GM23338 (cell line): ENCODE measurements at regions not wholly inside any gene's neighbourhood (a gene's known extent, or its start where the extent isn't known, plus 50 kb on each side); places are given as distances from the start of the nearest gene placed in this dataset.
A peak's percentile ranks its signal among the peaks of the same experiment; 100 is the strongest.

Experiments used
- ATAC-seq: fragments of 200-7000 bp; cut with Tn5 transposase; 3 replicates; pipeline ENCODE4 v1.9.1; 2020
- DNase-seq: peaks from one replicate; pipeline ENCODE4 v3.0.0-alpha.2; 2015; ENCODE audit warnings: low spot score
- H2AFZ ChIP-seq: fragments of 200-600 bp; sonication (generic); 2 replicates; pipeline ENCODE4 v1.8.0; 2016; ENCODE audit warnings: antibody characterized with exemption, mild to moderate bottlenecking, moderate library complexity
- H3F3A ChIP-seq: fragments of 200-600 bp; sonication (generic); replicated peaks from 2 replicates; pipeline ENCODE4 v1.8.0; 2017; ENCODE audit warnings: antibody characterized with exemption, mixed run types, low read depth
- H3K27ac ChIP-seq: fragments of 200-600 bp; sonication (generic); 2 replicates; pipeline ENCODE4 v1.6.1; 2016; ENCODE audit warnings: low read depth
- H3K27me3 ChIP-seq: fragments of 200-600 bp; sonication (generic); 2 replicates; pipeline ENCODE4 v1.8.0; 2016; ENCODE audit warnings: mild to moderate bottlenecking, mixed run types, moderate library complexity; ENCODE audit not compliant: insufficient read depth
- H3K36me3 ChIP-seq: fragments of 200-600 bp; sonication (generic); 2 replicates; pipeline ENCODE4 v1.8.0; 2016; ENCODE audit warnings: mild to moderate bottlenecking; ENCODE audit not compliant: insufficient read depth
- H3K4me1 ChIP-seq: fragments of 200-600 bp; sonication (generic); 2 replicates; pipeline ENCODE4 v1.8.0; 2016; ENCODE audit warnings: mild to moderate bottlenecking, moderate library complexity; ENCODE audit not compliant: insufficient read depth
- H3K4me2 ChIP-seq: fragments of 200-600 bp; sonication (generic); 2 replicates; pipeline ENCODE4 v1.7.1; 2017; ENCODE audit warnings: mixed run types
- H3K4me3 ChIP-seq: fragments of 200-600 bp; sonication (generic); 2 replicates; pipeline ENCODE4 v1.6.1; 2016; ENCODE audit warnings: mixed run types
- H3K79me2 ChIP-seq: fragments of 200-600 bp; sonication (generic); replicated peaks from 2 replicates; pipeline ENCODE4 v1.8.0; 2017; ENCODE audit warnings: mild to moderate bottlenecking; ENCODE audit not compliant: insufficient read depth
- H3K9me2 ChIP-seq: fragments of 200-600 bp; sonication (generic); 2 replicates; pipeline ENCODE4 v1.8.0; 2017; ENCODE audit not compliant: insufficient read depth
- H4K20me1 ChIP-seq: fragments of 200-600 bp; sonication (generic); replicated peaks from 2 replicates; pipeline ENCODE4 v1.8.0; 2017; ENCODE audit warnings: mild to moderate bottlenecking; ENCODE audit not compliant: insufficient read depth
- H3K27ac Mint-ChIP-seq: 2 replicates; pipeline ENCODE4 v1.8.0; 2020; ENCODE audit warnings: inconsistent platforms, mild to moderate bottlenecking, moderate library complexity, mixed read lengths
- H3K27me3 Mint-ChIP-seq: 3 replicates; pipeline ENCODE4 v1.8.0; 2022; ENCODE audit warnings: low read depth, mild to moderate bottlenecking, moderate library complexity, mixed read lengths, inconsistent platforms; ENCODE audit not compliant: insufficient read depth, poor library complexity
- H3K36me3 Mint-ChIP-seq: 3 replicates; pipeline ENCODE4 v1.8.0; 2021; ENCODE audit warnings: low read depth, mild to moderate bottlenecking, inconsistent platforms, moderate library complexity, mixed read lengths
- H3K4me1 Mint-ChIP-seq: 3 replicates; pipeline ENCODE4 v1.8.0; 2020; ENCODE audit warnings: mild to moderate bottlenecking, inconsistent platforms, mixed read lengths
- H3K4me3 Mint-ChIP-seq: 3 replicates; pipeline ENCODE4 v1.8.0; 2021; ENCODE audit warnings: moderate library complexity, mild to moderate bottlenecking, inconsistent platforms, mixed read lengths
- H3K9me3 Mint-ChIP-seq: 3 replicates; pipeline ENCODE4 v1.8.0; 2020; ENCODE audit warnings: moderate library complexity, mild to moderate bottlenecking, inconsistent platforms, mixed read lengths
- CREB1 ChIP-seq: fragments of 250-450 bp; sonication (Bioruptor Pico); IDR thresholded peaks from 2 replicates; pipeline ENCODE4 v1.5.0; 2020; ENCODE audit warnings: low read depth, mild to moderate bottlenecking, moderate library complexity
- ETS1 ChIP-seq: IDR thresholded peaks from 2 replicates; pipeline ENCODE4 v1.6.1; 2016; ENCODE audit warnings: antibody characterized with exemption
- EZH2 ChIP-seq: fragments of 200-600 bp; sonication (generic); IDR thresholded peaks from one replicate; pipeline ENCODE4 v1.8.0; 2017; ENCODE audit warnings: antibody characterized with exemption, mild to moderate bottlenecking, low read depth; ENCODE audit not compliant: unreplicated experiment
- EZH2phosphoT487 ChIP-seq: fragments of 200-600 bp; sonication (generic); IDR thresholded peaks from one replicate; pipeline ENCODE4 v1.8.1; 2018; ENCODE audit warnings: antibody characterized with exemption; ENCODE audit not compliant: unreplicated experiment
- JUNB ChIP-seq: IDR thresholded peaks from one replicate; pipeline ENCODE4 v1.6.1; 2016; ENCODE audit warnings: antibody characterized with exemption; ENCODE audit not compliant: unreplicated experiment
- NANOG ChIP-seq: IDR thresholded peaks from 2 replicates; pipeline ENCODE4 v1.6.1; 2016; ENCODE audit warnings: antibody characterized with exemption, borderline replicate concordance
- POLR2AphosphoS5 ChIP-seq: IDR thresholded peaks from 2 replicates; pipeline ENCODE4 v1.6.1; 2016; ENCODE audit warnings: antibody characterized with exemption, low read depth
- REST ChIP-seq: IDR thresholded peaks from one replicate; pipeline ENCODE4 v1.6.1; 2018; ENCODE audit warnings: antibody characterized with exemption; ENCODE audit not compliant: unreplicated experiment
- STAT1 ChIP-seq: IDR thresholded peaks from one replicate; pipeline ENCODE4 v1.6.1; 2016; ENCODE audit warnings: antibody characterized with exemption; ENCODE audit not compliant: unreplicated experiment
- ZNF114 ChIP-seq: fragments of 250-450 bp; sonication (Bioruptor Pico); IDR thresholded peaks from 2 replicates; pipeline ENCODE4 v1.5.0; 2020; ENCODE audit warnings: mild to moderate bottlenecking, moderate library complexity
- ZNF331 ChIP-seq: fragments of 250-450 bp; sonication (Bioruptor Pico); IDR thresholded peaks from 2 replicates; pipeline ENCODE4 v1.5.0; 2020; ENCODE audit warnings: low read depth, mild to moderate bottlenecking, moderate library complexity
- TF ChIP-seq, protein P1 (sequence below), 2 experiments: fragments of 200-600 bp in 1 of 2; sonication (generic) in 1 of 2; conservative IDR thresholded peaks; 2 replicates each; pipeline versions ENCODE4 v1.5.1 to v1.6.1; 2016 to 2017; ENCODE audit warnings: antibody characterized with exemption in 2 of 2, low read depth in 2 of 2, mild to moderate bottlenecking in 2 of 2, moderate library complexity in 1 of 2
- TF ChIP-seq, protein P2 (sequence below): fragments of 250-450 bp; sonication (Bioruptor Pico); IDR thresholded peaks from 2 replicates; pipeline ENCODE4 v1.5.0; 2020; ENCODE audit warnings: mild to moderate bottlenecking, moderate library complexity

GRCh38 chr4:134027931-134028330 is 173.7 kb downstream of the PABPC4L start:
- Histone ChIP-seq H3K79me2 (no peaks in the 10 kb centered on the region), H2AFZ (peak overlapping the region; percentile 85; the same call in 1 of the 2 replicates), H3K9me2 (no peaks in the 10 kb centered on the region), H4K20me1 (no peaks in the 10 kb centered on the region), H3K27me3 (no peaks in the 10 kb centered on the region), H3F3A (no peaks in the 10 kb centered on the region), H3K36me3 (no peaks in the 10 kb centered on the region), H3K4me3 (no peak overlapping the region), H3K27ac (no peak overlapping the region), H3K4me1 (no peaks in the 10 kb centered on the region), H3K4me2 (no peak overlapping the region)
- Mint-ChIP-seq H3K4me3 (no peak overlapping the region), H3K36me3 (no peaks in the 10 kb centered on the region), H3K27me3 (no peaks in the 10 kb centered on the region), H3K27ac (no peak overlapping the region), H3K9me3 (no peaks in the 10 kb centered on the region), H3K4me1 (peaks cover 3% of the 10 kb centered on the region; the same call in 2 of the 3 replicates)
- TF ChIP-seq ZNF114 (CRISPR knock-in tag) (no peak), REST (no peak), EZH2 (no peak), ZNF331 (no peak), CREB1 (no peak), ETS1 (no peak), NANOG (no peak), EZH2phosphoT487 (no peak), JUNB (no peak), STAT1 (no peak), POLR2AphosphoS5 (no peak)
- TF ChIP-seq, protein P1, sequence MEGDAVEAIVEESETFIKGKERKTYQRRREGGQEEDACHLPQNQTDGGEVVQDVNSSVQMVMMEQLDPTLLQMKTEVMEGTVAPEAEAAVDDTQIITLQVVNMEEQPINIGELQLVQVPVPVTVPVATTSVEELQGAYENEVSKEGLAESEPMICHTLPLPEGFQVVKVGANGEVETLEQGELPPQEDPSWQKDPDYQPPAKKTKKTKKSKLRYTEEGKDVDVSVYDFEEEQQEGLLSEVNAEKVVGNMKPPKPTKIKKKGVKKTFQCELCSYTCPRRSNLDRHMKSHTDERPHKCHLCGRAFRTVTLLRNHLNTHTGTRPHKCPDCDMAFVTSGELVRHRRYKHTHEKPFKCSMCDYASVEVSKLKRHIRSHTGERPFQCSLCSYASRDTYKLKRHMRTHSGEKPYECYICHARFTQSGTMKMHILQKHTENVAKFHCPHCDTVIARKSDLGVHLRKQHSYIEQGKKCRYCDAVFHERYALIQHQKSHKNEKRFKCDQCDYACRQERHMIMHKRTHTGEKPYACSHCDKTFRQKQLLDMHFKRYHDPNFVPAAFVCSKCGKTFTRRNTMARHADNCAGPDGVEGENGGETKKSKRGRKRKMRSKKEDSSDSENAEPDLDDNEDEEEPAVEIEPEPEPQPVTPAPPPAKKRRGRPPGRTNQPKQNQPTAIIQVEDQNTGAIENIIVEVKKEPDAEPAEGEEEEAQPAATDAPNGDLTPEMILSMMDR (conservative IDR thresholded peaks at IDR 0.05; ENCODE audit: low read depth in 2 of 2) = no peak
- TF ChIP-seq, protein P2, sequence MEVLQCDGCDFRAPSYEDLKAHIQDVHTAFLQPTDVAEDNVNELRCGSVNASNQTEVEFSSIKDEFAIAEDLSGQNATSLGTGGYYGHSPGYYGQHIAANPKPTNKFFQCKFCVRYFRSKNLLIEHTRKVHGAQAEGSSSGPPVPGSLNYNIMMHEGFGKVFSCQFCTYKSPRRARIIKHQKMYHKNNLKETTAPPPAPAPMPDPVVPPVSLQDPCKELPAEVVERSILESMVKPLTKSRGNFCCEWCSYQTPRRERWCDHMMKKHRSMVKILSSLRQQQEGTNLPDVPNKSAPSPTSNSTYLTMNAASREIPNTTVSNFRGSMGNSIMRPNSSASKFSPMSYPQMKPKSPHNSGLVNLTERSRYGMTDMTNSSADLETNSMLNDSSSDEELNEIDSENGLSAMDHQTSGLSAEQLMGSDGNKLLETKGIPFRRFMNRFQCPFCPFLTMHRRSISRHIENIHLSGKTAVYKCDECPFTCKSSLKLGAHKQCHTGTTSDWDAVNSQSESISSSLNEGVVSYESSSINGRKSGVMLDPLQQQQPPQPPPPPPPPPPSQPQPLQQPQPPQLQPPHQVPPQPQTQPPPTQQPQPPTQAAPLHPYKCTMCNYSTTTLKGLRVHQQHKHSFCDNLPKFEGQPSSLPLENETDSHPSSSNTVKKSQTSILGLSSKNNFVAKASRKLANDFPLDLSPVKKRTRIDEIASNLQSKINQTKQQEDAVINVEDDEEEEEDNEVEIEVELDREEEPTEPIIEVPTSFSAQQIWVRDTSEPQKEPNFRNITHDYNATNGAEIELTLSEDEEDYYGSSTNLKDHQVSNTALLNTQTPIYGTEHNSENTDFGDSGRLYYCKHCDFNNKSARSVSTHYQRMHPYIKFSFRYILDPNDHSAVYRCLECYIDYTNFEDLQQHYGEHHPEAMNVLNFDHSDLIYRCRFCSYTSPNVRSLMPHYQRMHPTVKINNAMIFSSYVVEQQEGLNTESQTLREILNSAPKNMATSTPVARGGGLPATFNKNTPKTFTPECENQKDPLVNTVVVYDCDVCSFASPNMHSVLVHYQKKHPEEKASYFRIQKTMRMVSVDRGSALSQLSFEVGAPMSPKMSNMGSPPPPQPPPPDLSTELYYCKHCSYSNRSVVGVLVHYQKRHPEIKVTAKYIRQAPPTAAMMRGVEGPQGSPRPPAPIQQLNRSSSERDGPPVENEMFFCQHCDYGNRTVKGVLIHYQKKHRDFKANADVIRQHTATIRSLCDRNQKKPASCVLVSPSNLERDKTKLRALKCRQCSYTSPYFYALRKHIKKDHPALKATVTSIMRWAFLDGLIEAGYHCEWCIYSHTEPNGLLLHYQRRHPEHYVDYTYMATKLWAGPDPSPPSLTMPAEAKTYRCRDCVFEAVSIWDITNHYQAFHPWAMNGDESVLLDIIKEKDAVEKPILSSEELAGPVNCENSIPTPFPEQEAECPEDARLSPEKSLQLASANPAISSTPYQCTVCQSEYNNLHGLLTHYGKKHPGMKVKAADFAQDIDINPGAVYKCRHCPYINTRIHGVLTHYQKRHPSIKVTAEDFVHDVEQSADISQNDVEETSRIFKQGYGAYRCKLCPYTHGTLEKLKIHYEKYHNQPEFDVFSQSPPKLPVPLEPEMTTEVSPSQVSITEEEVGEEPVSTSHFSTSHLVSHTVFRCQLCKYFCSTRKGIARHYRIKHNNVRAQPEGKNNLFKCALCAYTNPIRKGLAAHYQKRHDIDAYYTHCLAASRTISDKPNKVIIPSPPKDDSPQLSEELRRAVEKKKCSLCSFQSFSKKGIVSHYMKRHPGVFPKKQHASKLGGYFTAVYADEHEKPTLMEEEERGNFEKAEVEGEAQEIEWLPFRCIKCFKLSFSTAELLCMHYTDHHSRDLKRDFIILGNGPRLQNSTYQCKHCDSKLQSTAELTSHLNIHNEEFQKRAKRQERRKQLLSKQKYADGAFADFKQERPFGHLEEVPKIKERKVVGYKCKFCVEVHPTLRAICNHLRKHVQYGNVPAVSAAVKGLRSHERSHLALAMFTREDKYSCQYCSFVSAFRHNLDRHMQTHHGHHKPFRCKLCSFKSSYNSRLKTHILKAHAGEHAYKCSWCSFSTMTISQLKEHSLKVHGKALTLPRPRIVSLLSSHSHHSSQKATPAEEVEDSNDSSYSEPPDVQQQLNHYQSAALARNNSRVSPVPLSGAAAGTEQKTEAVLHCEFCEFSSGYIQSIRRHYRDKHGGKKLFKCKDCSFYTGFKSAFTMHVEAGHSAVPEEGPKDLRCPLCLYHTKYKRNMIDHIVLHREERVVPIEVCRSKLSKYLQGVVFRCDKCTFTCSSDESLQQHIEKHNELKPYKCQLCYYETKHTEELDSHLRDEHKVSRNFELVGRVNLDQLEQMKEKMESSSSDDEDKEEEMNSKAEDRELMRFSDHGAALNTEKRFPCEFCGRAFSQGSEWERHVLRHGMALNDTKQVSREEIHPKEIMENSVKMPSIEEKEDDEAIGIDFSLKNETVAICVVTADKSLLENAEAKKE = no peak
- DNase-seq (no peak), ATAC-seq (no peak)
